A549 (cell line): ENCODE measurements at regions not wholly inside any gene's neighbourhood (a gene's known extent, or its start where the extent isn't known, plus 50 kb on each side); places are given as distances from the start of the nearest gene placed in this dataset.

Experiments
- HOXA7 ChIP-seq: fragments of 250-450 bp; sonication (Bioruptor Pico); IDR thresholded peaks from 2 replicates; pipeline ENCODE4 v1.5.0; 2020; ENCODE audit warnings: mild to moderate bottlenecking, moderate library complexity
- KDM1A ChIP-seq: fragments of 200-600 bp; sonication (generic); IDR thresholded peaks from 2 replicates; pipeline ENCODE4 v1.6.1; 2016; ENCODE audit warnings: low read depth, mild to moderate bottlenecking
- NR3C1 ChIP-seq: fragments of >200 bp; sonication (Bioruptor Twin); formaldehyde crosslinking; IDR thresholded peaks from 3 replicates; pipeline ENCODE4 v1.6.1; 2017
- RCOR1 ChIP-seq: fragments of 150-350 bp; IDR thresholded peaks from 2 replicates; pipeline ENCODE4 v1.6.1; 2014; ENCODE audit warnings: antibody characterized with exemption, low read length, low read depth
- RFX5 ChIP-seq: fragments of 450-650 bp; IDR thresholded peaks from 2 replicates; pipeline ENCODE4 v1.7.1; 2014; ENCODE audit warnings: antibody characterized with exemption, mild to moderate bottlenecking, moderate library complexity
- RNF2 ChIP-seq: fragments of 200-600 bp; sonication (generic); IDR thresholded peaks from 2 replicates; pipeline ENCODE4 v1.6.1; 2016; ENCODE audit warnings: low read depth, mild to moderate bottlenecking, antibody characterized with exemption, moderate library complexity, borderline replicate concordance
- SMC3 ChIP-seq: fragments of >200 bp; sonication (Bioruptor Twin); formaldehyde crosslinking; IDR thresholded peaks from 3 replicates; pipeline ENCODE4 v1.6.1; 2018; ENCODE audit warnings: inconsistent platforms
- TF ChIP-seq, protein P1 (sequence below): fragments of 250-450 bp; sonication (Bioruptor Pico); IDR thresholded peaks from 2 replicates; pipeline ENCODE4 v1.5.0; 2020; ENCODE audit warnings: low read depth, mild to moderate bottlenecking, moderate library complexity
- TF ChIP-seq, protein P2 (sequence below): IDR thresholded peaks from 2 replicates; pipeline ENCODE4 v1.6.1; 2012
- TF ChIP-seq, protein P3 (sequence below): fragments of >200 bp; sonication (Bioruptor Twin); formaldehyde crosslinking; IDR thresholded peaks from 3 replicates; pipeline ENCODE4 v1.5.1; 2016
- TF ChIP-seq, protein P4 (sequence below): fragments of >200 bp; sonication (Bioruptor Twin); formaldehyde crosslinking; IDR thresholded peaks from 3 replicates; pipeline ENCODE4 v1.6.1; 2016

DNA sequence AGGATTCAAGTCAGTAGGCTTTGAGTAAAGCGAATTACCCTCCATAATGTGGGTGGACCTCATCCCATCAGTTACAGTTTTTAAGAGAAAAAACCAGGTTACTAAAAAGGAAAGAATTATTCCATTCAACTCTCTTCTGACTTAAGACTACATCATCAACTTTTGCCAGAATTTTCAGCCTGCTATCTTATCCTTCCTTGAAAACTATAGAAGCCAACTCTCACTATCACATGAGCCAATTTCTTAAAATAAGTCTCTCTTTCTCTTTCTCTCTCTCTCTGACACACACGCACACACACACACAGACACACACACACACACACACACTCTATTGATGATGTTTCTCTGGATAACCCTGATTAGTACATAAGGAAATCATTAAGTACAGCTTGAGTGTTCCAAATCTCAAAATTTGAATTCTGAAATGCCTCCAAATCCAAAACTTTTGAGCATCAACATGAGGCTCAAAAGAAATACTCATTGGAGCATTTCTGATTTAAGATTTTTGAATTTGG, 217.0 kb upstream of the PRR20A start:
- no peak for TF ChIP-seq HOXA7 (CRISPR knock-in tag)
- no peak for TF ChIP-seq RFX5
- no peak for TF ChIP-seq NR3C1
- TF ChIP-seq, protein P1, sequence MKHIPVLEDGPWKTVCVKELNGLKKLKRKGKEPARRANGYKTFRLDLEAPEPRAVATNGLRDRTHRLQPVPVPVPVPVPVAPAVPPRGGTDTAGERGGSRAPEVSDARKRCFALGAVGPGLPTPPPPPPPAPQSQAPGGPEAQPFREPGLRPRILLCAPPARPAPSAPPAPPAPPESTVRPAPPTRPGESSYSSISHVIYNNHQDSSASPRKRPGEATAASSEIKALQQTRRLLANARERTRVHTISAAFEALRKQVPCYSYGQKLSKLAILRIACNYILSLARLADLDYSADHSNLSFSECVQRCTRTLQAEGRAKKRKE (CRISPR knock-in tag) = no peak
- TF ChIP-seq, protein P2, sequence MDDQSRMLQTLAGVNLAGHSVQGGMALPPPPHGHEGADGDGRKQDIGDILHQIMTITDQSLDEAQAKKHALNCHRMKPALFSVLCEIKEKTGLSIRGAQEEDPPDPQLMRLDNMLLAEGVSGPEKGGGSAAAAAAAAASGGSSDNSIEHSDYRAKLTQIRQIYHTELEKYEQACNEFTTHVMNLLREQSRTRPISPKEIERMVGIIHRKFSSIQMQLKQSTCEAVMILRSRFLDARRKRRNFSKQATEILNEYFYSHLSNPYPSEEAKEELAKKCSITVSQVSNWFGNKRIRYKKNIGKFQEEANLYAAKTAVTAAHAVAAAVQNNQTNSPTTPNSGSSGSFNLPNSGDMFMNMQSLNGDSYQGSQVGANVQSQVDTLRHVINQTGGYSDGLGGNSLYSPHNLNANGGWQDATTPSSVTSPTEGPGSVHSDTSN = no peak
- TF ChIP-seq, protein P3, sequence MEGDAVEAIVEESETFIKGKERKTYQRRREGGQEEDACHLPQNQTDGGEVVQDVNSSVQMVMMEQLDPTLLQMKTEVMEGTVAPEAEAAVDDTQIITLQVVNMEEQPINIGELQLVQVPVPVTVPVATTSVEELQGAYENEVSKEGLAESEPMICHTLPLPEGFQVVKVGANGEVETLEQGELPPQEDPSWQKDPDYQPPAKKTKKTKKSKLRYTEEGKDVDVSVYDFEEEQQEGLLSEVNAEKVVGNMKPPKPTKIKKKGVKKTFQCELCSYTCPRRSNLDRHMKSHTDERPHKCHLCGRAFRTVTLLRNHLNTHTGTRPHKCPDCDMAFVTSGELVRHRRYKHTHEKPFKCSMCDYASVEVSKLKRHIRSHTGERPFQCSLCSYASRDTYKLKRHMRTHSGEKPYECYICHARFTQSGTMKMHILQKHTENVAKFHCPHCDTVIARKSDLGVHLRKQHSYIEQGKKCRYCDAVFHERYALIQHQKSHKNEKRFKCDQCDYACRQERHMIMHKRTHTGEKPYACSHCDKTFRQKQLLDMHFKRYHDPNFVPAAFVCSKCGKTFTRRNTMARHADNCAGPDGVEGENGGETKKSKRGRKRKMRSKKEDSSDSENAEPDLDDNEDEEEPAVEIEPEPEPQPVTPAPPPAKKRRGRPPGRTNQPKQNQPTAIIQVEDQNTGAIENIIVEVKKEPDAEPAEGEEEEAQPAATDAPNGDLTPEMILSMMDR = no peak
- TF ChIP-seq SMC3 = no peak
- no peak for TF ChIP-seq RNF2
- TF ChIP-seq KDM1A = no peak
- no peak for TF ChIP-seq RCOR1
- TF ChIP-seq, protein P4, sequence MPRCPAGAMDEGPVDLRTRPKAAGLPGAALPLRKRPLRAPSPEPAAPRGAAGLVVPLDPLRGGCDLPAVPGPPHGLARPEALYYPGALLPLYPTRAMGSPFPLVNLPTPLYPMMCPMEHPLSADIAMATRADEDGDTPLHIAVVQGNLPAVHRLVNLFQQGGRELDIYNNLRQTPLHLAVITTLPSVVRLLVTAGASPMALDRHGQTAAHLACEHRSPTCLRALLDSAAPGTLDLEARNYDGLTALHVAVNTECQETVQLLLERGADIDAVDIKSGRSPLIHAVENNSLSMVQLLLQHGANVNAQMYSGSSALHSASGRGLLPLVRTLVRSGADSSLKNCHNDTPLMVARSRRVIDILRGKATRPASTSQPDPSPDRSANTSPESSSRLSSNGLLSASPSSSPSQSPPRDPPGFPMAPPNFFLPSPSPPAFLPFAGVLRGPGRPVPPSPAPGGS = no peak
